HG02798 (cell line): ENCODE measurements at regions not wholly inside any gene's neighbourhood (a gene's known extent, or its start where the extent isn't known, plus 50 kb on each side); places are given as distances from the start of the nearest gene placed in this dataset.
"Not testable (repeated sequence)": the region's sequence is repeated elsewhere in the genome, so short reads cannot be mapped to it uniquely, and the experiment has no call there.

ENCODE experiments used
- ATAC-seq: cut with Tn5 transposase; IDR thresholded peaks from one replicate; pipeline ENCODE4 v1.9.1; 2021; ENCODE audit warnings: mild to moderate bottlenecking; ENCODE audit not compliant: unreplicated experiment, poor library complexity

DNA sequence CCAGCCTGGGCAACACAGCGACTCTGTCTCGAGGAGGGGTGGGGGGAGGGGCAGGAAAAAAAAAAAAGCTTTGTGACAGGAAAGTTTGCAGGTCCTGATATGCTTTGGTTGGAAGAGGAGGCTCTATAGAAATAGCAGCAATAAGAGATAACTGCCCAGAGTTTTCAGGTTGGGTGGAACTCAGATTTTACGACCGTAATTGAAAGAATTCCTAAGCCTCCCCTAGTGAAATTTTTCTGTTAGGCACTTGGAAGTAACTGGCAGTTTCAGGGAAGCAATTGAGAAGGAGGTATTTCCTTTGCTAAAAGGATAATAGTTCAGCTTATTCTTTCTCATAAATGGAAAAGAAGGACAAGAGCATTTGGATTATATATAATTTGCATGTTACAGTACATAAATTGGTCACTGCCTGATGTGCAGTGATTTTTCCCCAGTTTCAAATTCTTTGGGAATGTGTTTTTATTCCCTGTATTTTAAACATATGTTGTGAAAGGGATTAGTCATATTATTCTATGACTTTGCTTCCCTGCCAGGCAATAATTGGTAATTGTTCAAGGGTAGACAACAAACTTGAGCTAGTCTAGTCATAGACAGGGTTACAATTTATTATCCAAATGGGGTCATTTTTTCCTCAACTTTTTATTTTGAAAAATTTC is 452.8 kb downstream of the AEBP2 start:
- no peak for ATAC-seq

DNA sequence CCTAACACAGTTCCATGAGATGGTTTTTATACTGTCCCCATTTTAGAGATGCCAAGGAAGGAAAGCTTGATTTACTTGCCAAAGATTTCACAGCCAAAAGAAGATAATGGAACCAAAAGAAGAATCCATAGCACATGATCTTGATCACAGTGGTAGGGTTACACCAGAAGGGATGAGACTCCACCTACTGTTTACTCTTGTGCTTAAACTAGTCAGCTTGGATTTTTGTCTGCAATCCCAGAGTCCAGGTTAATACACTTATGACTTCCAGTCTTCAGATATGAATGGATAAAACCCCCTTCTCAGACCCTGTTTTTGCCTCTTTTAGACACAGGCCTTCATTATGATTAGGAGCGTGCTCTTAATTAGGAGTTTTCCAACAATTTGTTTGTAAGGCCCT is 454.2 kb downstream of the AEBP2 start:
- no peak for ATAC-seq

DNA sequence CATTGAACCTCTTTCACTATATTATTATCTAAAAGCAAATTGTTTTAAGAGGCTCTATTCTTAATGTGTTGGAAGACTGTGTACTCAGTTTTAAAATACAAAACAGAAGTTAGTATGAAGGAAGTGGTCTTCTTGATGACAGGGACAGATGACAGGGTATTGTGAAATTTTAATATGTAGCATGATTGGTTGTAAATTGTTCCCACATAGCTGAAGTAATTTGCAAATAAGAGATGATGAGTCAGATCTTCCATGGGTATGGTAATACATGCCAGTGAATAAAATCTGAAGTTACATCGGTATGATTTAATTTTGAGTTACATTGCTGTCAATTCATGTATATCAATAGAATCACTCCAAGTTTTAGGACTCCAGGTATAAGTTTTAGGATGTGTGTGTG is 454.8 kb downstream of the AEBP2 start:
- no peak for ATAC-seq

DNA sequence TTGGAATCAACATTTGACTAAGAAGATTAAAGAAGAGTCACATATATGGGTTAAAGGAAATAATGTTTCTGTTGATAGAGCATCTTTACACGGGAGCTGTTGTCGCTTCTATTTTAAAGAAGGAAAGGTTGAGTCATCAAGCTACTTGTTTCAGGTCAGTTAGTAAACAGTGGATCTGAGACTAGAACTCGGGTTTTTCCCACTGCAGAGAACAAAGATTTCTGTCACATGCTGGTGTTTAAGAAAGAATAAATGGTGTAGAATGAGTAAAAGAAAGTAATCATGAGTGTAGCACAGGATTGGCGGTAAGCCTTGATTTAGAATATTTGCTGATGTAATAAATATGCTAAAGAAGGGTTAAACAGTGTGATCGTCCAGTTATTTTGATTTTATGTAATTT is 455.5 kb downstream of the AEBP2 start:
- peak; percentile 88 for ATAC-seq

DNA sequence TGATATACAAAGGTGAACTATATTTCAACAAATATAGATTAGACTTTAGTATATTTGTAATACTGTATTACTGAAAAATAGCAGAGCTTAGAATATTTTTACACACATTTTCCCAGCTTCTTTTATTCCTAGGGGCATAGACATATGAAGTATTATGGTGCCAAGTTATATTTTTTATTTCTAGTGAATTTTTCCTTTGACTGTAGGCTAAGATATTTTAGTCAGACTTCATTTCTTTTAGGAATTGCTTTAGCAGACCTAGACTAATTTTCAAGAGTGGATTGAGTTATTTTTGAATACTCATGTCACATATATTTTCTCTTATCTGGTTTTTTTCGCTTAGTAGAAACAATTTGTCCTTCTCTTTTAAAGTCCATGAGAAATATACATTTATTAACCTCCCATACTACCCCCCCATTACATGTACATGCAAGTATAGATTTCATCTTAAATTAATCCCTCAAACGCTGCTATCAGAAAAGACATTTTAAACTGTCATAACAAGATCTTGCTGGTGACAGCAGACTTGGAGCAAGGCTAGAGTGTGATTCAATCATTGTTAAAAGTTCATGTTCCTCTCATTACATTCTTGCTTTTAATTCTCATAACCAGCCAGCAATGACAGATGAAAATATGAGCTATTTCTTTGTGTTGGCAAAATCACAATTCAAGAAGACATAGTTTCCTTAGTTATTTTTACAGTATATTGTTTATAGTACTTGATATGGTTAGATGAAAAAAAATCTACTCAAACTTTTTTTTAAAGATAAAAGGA is 456.1 kb downstream of the AEBP2 start:
- no peak for ATAC-seq

DNA sequence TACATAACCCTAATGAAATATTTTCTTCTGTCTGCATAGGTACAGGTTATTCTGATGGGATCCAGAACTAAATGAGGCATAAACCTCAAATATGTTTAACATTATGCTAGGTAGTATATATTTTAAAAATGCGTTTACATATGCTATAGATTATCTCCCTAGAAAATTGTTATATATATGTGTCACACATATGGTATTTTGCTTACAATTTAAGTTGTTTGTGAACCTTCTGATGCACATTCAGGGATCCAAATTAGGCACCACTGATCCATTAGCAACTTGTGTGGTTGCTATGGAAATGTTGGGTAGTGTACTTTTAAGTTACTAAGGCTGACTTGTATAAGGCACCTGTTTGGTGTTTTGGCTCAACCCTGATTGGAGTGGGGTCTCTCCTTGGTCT is 456.7 kb downstream of the AEBP2 start:
- ATAC-seq = no peak

DNA sequence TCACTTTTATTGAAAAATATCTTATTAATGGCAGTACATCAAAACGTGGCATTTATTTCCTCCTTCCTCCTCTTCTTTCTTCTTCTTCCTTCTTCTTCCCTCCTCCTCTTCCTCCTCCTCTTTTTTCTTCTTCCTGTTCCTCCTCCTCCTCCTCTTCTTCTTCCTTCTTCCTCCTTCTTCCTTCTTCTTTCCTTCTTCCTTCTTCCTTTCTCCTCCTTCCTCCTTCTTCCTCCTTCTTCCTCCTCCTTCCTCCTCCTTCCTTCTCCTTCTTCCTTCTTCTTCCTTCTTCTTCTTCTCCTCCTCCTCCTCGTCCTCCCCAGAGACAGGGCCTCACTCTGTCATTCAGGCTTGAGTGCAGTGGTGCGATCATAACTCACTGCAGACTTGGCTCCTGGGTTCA is 457.2 kb downstream of the AEBP2 start:
- ATAC-seq = no peak

DNA sequence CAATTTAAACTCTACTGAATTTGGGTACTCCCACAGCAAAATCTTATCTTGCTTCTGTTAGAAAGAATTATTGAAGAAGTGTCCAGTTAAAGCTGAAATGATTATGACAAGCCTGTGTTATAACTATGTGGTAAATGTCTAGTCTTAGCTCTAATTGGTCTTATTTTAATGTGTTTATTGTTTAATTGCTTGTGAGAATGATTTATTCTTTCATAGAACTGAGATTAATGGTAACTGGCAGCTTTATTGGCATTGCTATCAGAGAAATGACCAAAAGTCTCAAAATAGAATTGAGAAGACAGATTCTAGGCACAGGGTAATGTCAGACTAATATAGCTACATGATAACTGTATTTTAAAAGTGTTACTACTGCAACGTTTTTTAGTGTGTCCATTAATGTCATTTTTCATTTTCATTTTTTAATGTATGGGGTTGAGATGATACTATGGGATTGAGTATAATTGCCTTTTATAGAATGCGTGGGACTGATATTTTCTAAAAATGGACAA is 458.7 kb downstream of the AEBP2 start:
- ATAC-seq = no peak

DNA sequence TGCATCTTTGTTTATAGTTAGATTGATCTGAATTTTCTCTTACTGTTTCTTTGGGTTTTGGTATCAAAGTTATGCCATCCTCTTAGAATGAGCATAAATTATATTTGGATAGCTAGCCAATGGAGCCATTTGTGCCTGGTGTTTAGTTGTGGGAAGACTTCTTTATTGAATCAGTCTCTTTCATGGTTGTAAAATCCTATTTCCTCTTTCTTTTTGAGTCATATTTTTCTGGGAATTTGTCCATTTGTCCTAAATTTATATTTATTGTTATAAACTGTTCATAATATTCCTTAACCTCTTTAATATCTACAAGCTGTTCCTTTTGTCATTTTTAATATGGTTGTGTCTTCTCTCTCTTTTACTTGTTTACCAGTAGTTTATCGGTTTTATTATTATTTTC is 462.5 kb downstream of the AEBP2 start:
- no peak for ATAC-seq

DNA sequence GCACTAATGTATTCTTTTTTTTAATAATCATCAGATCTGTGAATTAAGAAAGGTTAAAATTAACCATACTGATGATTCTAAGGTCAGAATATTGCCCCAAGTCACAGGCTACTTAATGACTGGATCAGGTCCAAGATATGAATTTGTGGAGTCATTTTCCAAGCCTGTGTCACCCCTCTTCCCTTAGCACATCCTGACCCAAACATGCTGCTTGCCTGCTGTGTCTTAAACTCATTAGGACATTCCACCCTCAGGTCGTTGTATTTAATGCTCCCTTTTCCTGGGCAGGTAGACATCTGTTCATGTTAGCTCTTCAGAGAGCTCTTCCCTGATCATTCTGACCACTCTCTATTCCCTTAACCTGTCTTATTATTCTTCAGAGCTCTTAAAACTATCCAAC is 463.5 kb upstream of the PDE3A start:
- ATAC-seq = no peak

DNA sequence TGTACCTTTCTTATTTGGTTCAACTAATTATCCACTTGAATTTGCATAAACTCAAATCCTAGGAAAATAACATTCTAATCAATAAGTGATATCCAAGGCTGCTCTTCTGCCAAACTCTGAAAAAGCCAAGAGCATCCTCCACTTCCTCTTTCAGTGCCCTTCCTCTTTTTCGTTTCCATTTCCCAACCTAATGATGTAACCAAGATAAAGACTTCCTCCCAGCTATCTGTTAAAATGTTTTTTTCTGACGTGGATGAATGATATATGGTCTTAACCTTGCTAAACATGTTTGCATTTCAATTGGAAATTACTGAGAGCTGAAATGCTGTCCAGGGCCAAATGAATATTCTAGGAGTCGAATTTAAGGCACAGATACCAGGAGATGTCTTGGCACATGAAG is 459.5 kb upstream of the PDE3A start:
- no peak for ATAC-seq

DNA sequence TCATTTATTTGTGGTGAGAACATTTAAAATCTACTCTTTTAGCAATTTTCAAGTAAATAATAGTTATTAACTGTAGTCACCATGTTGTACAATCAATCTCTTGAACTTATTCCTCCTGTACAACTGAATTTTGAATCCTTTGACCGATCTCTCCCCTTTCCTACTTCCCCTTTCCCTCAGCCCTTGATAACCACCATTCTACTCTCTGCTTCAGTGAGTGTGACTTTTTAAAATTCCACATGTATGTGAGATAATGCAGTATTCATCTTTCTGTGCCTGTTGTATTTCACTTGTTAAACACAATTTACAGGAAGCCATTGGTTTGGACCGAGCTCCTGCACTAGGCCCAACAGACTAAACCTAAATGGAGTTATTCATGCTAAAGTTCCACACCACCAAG is 458.9 kb upstream of the PDE3A start:
- no peak for ATAC-seq

DNA sequence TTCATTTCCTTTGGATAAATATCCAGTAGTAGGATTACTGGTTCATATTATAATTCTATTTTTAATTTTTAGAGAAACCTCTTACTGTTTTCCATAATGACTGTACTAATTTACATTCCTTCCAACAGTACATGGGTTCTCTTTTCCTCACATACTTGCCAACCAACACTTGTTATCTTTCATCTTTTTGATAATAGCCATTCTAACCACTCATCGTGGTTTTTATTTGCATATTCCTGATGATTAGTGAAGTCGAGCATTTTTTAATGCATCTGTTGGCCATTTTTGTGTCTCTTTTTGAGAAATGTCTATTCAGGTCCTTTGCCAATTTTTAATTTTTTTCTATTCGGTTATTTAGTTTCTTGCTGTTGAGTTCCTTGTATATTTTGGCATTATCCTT is 457.7 kb upstream of the PDE3A start:
- ATAC-seq = no peak

DNA sequence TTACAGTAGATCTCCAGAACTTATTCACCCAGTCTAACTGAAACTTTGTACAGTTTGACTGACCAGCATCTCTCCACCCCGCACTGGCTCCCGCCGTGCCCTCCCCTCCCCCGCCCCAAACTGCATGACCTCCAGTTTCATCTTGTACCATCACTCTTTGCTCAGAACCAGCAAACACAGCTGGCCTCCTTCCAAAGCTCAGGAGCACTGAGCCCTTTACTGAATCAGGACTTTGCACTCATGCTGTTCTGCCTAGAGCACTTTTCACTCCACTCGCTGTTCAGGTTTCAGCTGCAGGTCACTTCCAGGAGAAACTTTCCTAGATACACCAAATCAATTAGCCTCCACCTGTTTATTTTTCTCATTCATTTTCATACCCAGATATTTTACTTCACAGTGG is 455.3 kb upstream of the PDE3A start:
- ATAC-seq = no peak

DNA sequence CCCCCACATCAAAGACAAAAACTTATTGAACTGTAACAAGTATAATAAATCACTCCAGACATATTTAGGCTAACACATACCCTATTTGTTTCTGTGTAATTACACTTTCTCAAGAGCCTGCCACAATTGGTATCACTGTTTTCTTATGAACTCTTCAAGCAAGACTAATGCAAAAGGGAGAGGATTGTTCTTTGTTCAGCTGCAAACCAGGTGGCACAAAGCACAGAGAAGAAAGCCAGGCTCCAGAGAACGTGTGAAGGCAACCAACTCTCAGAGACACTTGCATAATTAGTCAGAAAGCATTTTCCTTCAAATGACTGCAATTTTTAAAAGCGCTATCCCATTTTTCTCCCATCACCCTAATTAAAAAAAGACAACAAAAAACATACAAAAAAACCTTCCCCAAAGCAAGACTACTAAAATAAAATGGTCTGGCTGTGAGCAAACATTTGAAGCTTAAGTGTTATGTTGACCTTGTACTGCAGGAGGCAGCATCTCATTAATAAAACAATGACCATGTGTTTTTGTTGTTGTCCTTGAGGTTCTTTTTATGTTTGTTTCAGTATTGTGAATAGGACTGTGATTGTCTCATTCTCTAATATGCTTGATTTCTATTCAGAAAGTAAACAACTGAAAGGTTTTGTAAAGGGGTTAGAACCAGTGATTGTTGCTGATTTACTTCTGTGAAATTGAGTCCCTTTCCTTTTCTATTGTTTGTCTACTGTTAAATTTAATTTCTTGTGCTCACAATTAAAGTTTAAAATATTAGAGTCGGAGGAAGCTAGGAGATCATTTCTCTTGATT is 452.7 kb upstream of the PDE3A start:
- peak; percentile 70 for ATAC-seq

DNA sequence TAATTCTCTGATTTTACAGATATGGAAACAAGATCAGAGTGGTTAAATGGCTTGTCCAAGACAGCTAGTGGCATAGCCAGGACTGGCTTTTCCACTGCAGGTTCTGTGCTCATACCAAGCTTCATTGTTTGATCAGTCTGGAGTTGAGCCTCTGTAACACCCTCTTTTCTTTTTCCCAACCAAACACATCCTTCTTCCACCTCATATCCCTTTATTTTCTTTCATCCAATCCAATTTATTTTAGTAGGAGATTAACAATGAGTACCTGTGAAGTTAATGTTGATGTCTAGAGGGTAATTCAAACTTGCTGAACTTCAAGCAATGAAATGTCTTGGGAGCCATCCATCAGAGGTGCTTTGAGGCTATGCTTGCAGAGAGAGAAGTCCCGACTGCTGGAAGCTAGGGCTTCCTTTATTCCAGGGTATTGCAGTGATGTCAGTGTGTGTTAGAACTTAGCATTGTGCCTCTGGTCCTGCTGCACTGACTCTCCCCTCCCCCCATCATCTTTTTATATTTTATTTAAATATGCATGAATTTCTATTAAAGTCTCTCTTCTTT is 452.1 kb upstream of the PDE3A start:
- no peak for ATAC-seq

DNA sequence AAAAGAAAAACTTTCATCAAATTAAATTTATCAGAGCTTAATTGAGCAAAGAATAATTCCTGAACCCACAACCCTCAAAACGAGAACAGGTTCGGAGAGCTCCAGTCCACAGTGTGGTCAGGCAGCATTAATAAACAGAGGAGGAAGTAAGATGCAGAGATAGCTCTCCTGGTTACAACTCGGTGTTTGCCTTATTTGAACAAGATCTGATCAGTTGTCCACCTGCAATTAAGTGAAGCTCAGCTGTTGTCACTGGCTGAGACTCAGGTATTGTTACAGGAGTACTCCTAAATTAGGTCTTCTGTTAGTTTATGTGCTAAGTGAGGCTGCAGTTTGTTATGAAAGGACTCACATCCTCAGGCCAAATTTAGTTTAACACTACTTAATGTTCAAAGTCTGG is 451.4 kb upstream of the PDE3A start:
- ATAC-seq = no peak

DNA sequence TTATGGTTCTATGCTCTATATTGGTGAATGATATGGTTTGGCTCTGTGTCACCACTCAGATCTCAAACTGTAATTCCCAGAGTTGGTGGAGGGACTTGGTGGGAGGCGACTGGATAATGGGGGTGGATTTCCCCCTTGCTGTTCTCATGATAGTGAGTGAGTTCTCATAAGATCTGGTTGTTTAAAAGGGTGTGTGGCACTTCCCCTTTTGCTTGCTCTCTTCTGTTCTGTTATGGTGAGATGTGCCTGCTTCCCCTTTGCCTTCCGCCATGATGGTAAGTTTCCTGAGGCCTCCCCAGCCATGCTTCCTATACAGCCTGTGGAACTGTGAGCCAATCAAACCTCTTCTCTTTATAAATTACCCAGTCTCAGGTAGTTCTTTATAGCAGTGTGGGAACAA is 446.6 kb upstream of the PDE3A start:
- not testable (repeated sequence) for ATAC-seq

DNA sequence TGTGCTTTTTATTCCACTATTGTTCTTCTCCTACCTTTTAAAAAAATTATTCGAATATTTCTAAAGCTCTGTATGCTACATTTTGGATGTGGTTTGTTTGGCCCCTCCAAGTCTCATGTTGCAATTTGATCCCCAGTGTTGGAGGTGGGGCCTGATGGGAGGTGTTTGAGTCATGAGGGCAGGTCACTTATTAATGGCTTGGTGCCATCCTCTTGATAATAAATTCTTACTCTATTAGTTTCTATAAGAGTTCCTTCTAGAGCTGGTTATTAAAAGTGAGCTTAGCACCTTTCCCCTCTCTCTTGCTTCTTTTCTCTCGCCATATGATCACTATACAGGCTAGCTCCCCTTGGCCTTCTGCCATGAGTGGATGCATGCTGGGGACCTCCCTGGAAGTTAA is 445.6 kb upstream of the PDE3A start:
- no peak for ATAC-seq

DNA sequence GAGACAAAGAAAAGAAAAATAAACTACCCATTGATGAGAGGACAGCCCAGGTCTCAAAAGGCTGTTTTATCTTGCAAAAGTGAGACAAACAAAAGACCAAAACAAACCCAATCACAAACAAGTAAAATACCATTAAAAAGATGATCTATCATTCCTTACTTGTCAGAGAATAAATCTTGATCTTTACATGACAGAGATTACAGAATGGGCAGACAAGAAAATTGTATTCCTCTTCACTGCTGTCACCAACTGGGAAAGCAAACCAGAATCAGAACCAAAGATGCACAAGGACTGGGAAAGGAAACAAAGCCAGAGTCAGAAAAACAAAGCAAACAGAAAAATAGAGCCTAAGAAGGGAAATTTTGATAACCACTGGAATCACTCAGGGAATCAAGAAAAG is 444.0 kb upstream of the PDE3A start:
- no peak for ATAC-seq

DNA sequence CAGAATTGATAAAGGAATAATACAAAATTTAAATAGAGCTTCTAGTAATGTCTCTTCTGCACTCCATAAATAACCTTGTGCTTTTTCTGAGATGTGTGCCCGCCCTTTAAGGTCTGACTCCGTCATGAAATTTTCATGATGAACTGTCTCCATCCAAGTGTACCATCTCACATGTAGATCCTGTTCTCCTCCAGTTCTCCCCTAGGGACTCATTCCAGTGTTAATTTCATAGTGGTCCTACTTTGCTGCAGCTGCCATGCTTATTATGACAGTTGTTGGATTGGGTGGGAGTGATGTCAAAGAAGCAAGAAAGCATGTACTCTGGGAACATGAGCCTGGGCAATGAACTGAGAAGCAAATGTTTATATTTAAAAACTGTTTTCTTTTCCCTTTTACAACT is 442.5 kb upstream of the PDE3A start:
- no peak for ATAC-seq
